ENCODE measurements at regions not wholly inside any gene's neighbourhood (a gene's known extent, or its start where the extent isn't known, plus 50 kb on each side); places are given as distances from the start of the nearest gene placed in this dataset.

GRCh38 chr16:76210157-76210556, 67.0 kb upstream of the CNTNAP4 start:
- H3K4me2 ChIP-seq (ENCODE audit: low read length): no peak overlapping the region
- no peaks in the 10 kb centered on the region for H3K9me2 ChIP-seq (ENCODE audit: insufficient read depth, low read length)

GRCh38 chr16:76213860-76214259, 63.3 kb upstream of the CNTNAP4 start:
- no peaks in the 10 kb centered on the region for H4K20me1 ChIP-seq (ENCODE audit: insufficient read depth, low read length)
- no peak overlapping the region for H3K27ac ChIP-seq (ENCODE audit: low read depth, low read length, poor library complexity, severe bottlenecking)
- CTCF ChIA-PET (ENCODE audit: unreplicated experiment): no interaction called here
- H3K4me2 ChIP-seq (ENCODE audit: low read length): no peak overlapping the region
- no peak overlapping the region for H2AFZ ChIP-seq (ENCODE audit: low read length)
- BruUV-seq (replicated peaks): no TSS peak
- no peak for DNase-seq (ENCODE audit: low spot score)
- H3K4me3 ChIP-seq (ENCODE audit: low read depth, low read length, poor library complexity, severe bottlenecking): no peak overlapping the region
- intact Hi-C loops (cut with micrococcal nuclease; ENCODE audit: unreplicated experiment): no loop called here
- TF ChIP-seq CTCF (conservative IDR thresholded peaks at IDR 0.05; ENCODE audit: low read length) (no peak), EZH2phosphoT487 (IDR thresholded peaks at IDR 0.05; ENCODE audit: borderline replicate concordance, low read depth, low read length) (no peak)
- H3K79me2 ChIP-seq (ENCODE audit: insufficient read depth, low read depth, low read length): no peaks in the 10 kb centered on the region
- no peaks in the 10 kb centered on the region for H3K36me3 ChIP-seq (ENCODE audit: insufficient read depth, low read length)
- no peaks in the 10 kb centered on the region for H3K4me1 ChIP-seq (ENCODE audit: insufficient read depth, low read length, poor library complexity, severe bottlenecking)
- POLR2A ChIA-PET: no interaction called here
- H3K9me2 ChIP-seq (ENCODE audit: insufficient read depth, low read length): no peaks in the 10 kb centered on the region
- no peaks in the 10 kb centered on the region for H3K9me3 ChIP-seq (ENCODE audit: low read length)

More at GRCh38 chr16:76210157-76210556, 67.0 kb upstream of the CNTNAP4 start:
- ChIA-PET CTCF (ENCODE audit: unreplicated experiment) (no interaction called here), POLR2A (interaction anchor here (0.6 kb wide), 1 partner anchor 238 kb away, joined by 4 read pairs; no protein-coding TSS in a partner anchor)
- H3K4me3 ChIP-seq (ENCODE audit: low read depth, low read length, poor library complexity, severe bottlenecking): no peak overlapping the region
- DNase-seq (ENCODE audit: low spot score): no peak
- intact Hi-C loops (cut with micrococcal nuclease; ENCODE audit: unreplicated experiment): no loop called here
- no peaks in the 10 kb centered on the region for H3K9me3 ChIP-seq (ENCODE audit: low read length)
- H2AFZ ChIP-seq (ENCODE audit: low read length): no peak overlapping the region
- H3K79me2 ChIP-seq (ENCODE audit: insufficient read depth, low read depth, low read length): no peaks in the 10 kb centered on the region
- no peaks in the 10 kb centered on the region for H3K36me3 ChIP-seq (ENCODE audit: insufficient read depth, low read length)
- BruUV-seq (replicated peaks): no TSS peak
- H3K27ac ChIP-seq (ENCODE audit: low read depth, low read length, poor library complexity, severe bottlenecking): no peak overlapping the region
- H3K4me1 ChIP-seq (ENCODE audit: insufficient read depth, low read length, poor library complexity, severe bottlenecking): no peaks in the 10 kb centered on the region
- H4K20me1 ChIP-seq (ENCODE audit: insufficient read depth, low read length): no peaks in the 10 kb centered on the region
- no peak for TF ChIP-seq EZH2phosphoT487 (IDR thresholded peaks at IDR 0.05; ENCODE audit: borderline replicate concordance, low read depth, low read length)
- no peak for TF ChIP-seq CTCF (conservative IDR thresholded peaks at IDR 0.05; ENCODE audit: low read length)

- Histone ChIP-seq H3K4me1 (ENCODE audit: insufficient read depth, low read length, poor library complexity, severe bottlenecking) (no peaks in the 10 kb centered on the region), H4K20me1 (ENCODE audit: insufficient read depth, low read length) (no peaks in the 10 kb centered on the region), H3K9me2 (ENCODE audit: insufficient read depth, low read length) (no peaks in the 10 kb centered on the region), H2AFZ (ENCODE audit: low read length) (no peak overlapping the region), H3K9me3 (ENCODE audit: low read length) (no peaks in the 10 kb centered on the region), H3K4me3 (ENCODE audit: low read depth, low read length, poor library complexity, severe bottlenecking) (no peak overlapping the region), H3K36me3 (ENCODE audit: insufficient read depth, low read length) (no peaks in the 10 kb centered on the region), H3K27ac (ENCODE audit: low read depth, low read length, poor library complexity, severe bottlenecking) (no peak overlapping the region), H3K4me2 (ENCODE audit: low read length) (no peak overlapping the region), H3K79me2 (ENCODE audit: insufficient read depth, low read depth, low read length) (no peaks in the 10 kb centered on the region)
- intact Hi-C loops (cut with micrococcal nuclease; ENCODE audit: unreplicated experiment): no loop called here
- no peak for TF ChIP-seq EZH2phosphoT487 (IDR thresholded peaks at IDR 0.05; ENCODE audit: borderline replicate concordance, low read depth, low read length)
- no peak for TF ChIP-seq CTCF (conservative IDR thresholded peaks at IDR 0.05; ENCODE audit: low read length)
- CTCF ChIA-PET (ENCODE audit: unreplicated experiment): no interaction called here
- DNase-seq (ENCODE audit: low spot score): no peak
- BruUV-seq (replicated peaks): no TSS peak
- POLR2A ChIA-PET: interaction anchor here (0.7 kb wide), 1 partner anchor 611 kb away, joined by 5 read pairs; no protein-coding TSS in a partner anchor
These were observed 62.3 kb upstream of the CNTNAP4 start for GRCh38 chr16:76214856-76215255.
